ENCODE measurements at regions not wholly inside any gene's neighbourhood (a gene's known extent, or its start where the extent isn't known, plus 50 kb on each side); places are given as distances from the start of the nearest gene placed in this dataset.

DNA sequence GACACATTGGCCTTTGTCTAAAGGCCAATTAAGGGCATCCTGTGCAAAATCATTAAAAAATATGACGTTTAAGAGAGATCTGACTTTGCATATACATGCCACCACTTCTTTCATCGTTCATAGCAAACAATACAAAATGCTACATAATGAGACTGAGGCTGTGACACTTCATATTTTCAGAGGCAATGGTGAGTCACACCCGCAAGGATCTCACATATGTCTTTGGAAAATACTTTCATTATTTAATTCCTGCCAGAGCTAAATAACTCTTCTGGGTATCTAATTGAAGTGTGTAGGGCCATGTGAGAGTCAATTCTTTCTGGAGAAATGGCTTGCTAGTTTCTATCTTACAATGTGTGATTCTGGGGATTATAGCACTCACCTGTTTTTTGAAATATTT, 222.8 kb upstream of the NLGN4Y start:
- Histone ChIP-seq H3K4me3 (ENCODE audit: low read depth, low read length, poor library complexity, severe bottlenecking) (no peak overlapping the region), H4K20me1 (ENCODE audit: insufficient read depth, low read length) (no peaks in the 10 kb centered on the region), H3K9me3 (ENCODE audit: low read length) (no peaks in the 10 kb centered on the region), H3K79me2 (ENCODE audit: insufficient read depth, low read length) (no peaks in the 10 kb centered on the region), H3K27me3 (ENCODE audit: insufficient read depth, low read length) (no peaks in the 10 kb centered on the region), H3F3A (ENCODE audit: insufficient read depth, low read length) (no peaks in the 10 kb centered on the region), H3K4me1 (ENCODE audit: insufficient read depth, low read length, severe bottlenecking) (no peaks in the 10 kb centered on the region), H3K9me2 (ENCODE audit: low read depth, low read length) (no peaks in the 10 kb centered on the region), H3K4me2 (ENCODE audit: low read length) (no peak overlapping the region), H3K9ac (ENCODE audit: low read length) (no peak overlapping the region), H3K36me3 (ENCODE audit: insufficient read depth, low read length) (no peaks in the 10 kb centered on the region), H3K27ac (ENCODE audit: low read depth, low read length, poor library complexity, severe bottlenecking) (no peak overlapping the region), H2AFZ (ENCODE audit: low read length) (no peak overlapping the region)
- TF ChIP-seq, protein P1, sequence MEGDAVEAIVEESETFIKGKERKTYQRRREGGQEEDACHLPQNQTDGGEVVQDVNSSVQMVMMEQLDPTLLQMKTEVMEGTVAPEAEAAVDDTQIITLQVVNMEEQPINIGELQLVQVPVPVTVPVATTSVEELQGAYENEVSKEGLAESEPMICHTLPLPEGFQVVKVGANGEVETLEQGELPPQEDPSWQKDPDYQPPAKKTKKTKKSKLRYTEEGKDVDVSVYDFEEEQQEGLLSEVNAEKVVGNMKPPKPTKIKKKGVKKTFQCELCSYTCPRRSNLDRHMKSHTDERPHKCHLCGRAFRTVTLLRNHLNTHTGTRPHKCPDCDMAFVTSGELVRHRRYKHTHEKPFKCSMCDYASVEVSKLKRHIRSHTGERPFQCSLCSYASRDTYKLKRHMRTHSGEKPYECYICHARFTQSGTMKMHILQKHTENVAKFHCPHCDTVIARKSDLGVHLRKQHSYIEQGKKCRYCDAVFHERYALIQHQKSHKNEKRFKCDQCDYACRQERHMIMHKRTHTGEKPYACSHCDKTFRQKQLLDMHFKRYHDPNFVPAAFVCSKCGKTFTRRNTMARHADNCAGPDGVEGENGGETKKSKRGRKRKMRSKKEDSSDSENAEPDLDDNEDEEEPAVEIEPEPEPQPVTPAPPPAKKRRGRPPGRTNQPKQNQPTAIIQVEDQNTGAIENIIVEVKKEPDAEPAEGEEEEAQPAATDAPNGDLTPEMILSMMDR (IDR thresholded peaks at IDR 0.05; ENCODE audit: low read length) = no peak
- TF ChIP-seq EZH2 (IDR thresholded peaks at IDR 0.05; ENCODE audit: borderline replicate concordance, low read length) = no peak

DNA sequence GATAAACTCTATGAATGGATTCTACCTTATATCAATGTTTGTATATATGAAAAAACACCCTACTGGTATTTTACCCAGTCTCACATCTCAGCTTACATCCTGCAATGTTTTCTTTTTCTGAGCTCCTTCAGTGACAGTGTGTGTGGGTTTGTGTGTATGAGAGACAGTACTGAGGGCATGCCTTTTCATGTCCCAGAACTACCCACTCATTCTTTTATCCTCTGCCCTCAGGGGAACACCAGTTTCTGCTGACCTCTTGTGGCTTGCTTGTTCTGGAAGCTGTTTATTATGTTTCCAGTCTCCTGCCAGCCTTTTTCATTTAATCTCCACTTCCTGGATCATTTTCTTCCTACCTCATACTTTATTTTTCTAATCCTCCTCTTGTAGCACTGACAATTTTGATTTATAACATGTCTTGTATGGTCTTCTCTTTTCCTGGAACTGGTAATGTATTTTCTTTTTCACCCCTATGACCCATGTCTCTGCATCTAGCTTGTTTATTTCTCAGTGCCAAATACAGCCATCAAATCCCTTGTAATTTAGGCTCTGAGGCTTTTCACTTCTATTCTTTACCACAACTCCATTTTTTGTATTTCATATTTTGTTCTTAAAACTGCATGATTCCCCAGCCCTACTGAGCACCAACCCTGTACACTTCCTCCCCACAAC, 195.5 kb upstream of the NLGN4Y start:
- Histone ChIP-seq H3K9ac (ENCODE audit: low read length) (no peak overlapping the region), H4K20me1 (ENCODE audit: insufficient read depth, low read length) (no peaks in the 10 kb centered on the region), H2AFZ (ENCODE audit: low read length) (no peak overlapping the region), H3K79me2 (ENCODE audit: insufficient read depth, low read length) (no peaks in the 10 kb centered on the region), H3K4me1 (ENCODE audit: insufficient read depth, low read length, severe bottlenecking) (no peaks in the 10 kb centered on the region), H3K27me3 (ENCODE audit: insufficient read depth, low read length) (no peaks in the 10 kb centered on the region), H3K9me3 (ENCODE audit: low read length) (no peaks in the 10 kb centered on the region), H3F3A (ENCODE audit: insufficient read depth, low read length) (no peaks in the 10 kb centered on the region), H3K4me3 (ENCODE audit: low read depth, low read length, poor library complexity, severe bottlenecking) (no peak overlapping the region), H3K27ac (ENCODE audit: low read depth, low read length, poor library complexity, severe bottlenecking) (no peak overlapping the region), H3K9me2 (ENCODE audit: low read depth, low read length) (no peaks in the 10 kb centered on the region), H3K36me3 (ENCODE audit: insufficient read depth, low read length) (no peaks in the 10 kb centered on the region), H3K4me2 (ENCODE audit: low read length) (no peak overlapping the region)
- no peak for TF ChIP-seq EZH2 (IDR thresholded peaks at IDR 0.05; ENCODE audit: borderline replicate concordance, low read length)
- TF ChIP-seq, protein P1 (IDR thresholded peaks at IDR 0.05; ENCODE audit: low read length) = no peak

DNA sequence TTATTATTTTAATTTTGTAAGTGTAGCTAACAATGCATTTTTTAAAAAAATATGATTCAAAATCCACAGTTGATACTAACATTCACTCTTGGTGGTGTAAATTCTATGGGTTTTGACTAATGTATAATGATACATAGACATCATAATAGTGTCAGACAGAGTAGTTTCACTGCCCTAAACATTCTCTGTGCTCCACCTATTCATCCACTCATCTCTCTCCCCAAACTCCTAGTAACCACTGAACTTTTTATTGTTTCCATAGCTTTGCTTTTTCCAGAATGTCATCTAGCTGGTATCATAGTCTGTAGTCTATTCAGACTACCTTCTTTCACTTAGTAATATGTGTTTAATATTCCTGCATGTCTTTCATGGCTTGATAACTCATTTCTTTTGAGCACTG, 194.0 kb upstream of the NLGN4Y start:
- TF ChIP-seq, protein P1 (IDR thresholded peaks at IDR 0.05; ENCODE audit: low read length) = no peak
- TF ChIP-seq EZH2 (IDR thresholded peaks at IDR 0.05; ENCODE audit: borderline replicate concordance, low read length) = no peak
- Histone ChIP-seq H3K4me1 (ENCODE audit: insufficient read depth, low read length, severe bottlenecking) (no peaks in the 10 kb centered on the region), H3K27me3 (ENCODE audit: insufficient read depth, low read length) (no peaks in the 10 kb centered on the region), H3K27ac (ENCODE audit: low read depth, low read length, poor library complexity, severe bottlenecking) (no peak overlapping the region), H3F3A (ENCODE audit: insufficient read depth, low read length) (no peaks in the 10 kb centered on the region), H2AFZ (ENCODE audit: low read length) (no peak overlapping the region), H3K36me3 (ENCODE audit: insufficient read depth, low read length) (no peaks in the 10 kb centered on the region), H4K20me1 (ENCODE audit: insufficient read depth, low read length) (no peaks in the 10 kb centered on the region), H3K79me2 (ENCODE audit: insufficient read depth, low read length) (no peaks in the 10 kb centered on the region), H3K4me3 (ENCODE audit: low read depth, low read length, poor library complexity, severe bottlenecking) (no peak overlapping the region), H3K4me2 (ENCODE audit: low read length) (no peak overlapping the region), H3K9me3 (ENCODE audit: low read length) (no peaks in the 10 kb centered on the region), H3K9ac (ENCODE audit: low read length) (no peak overlapping the region), H3K9me2 (ENCODE audit: low read depth, low read length) (no peaks in the 10 kb centered on the region)
